NCI-H460 (cell line): ENCODE measurements at regions not wholly inside any gene's neighbourhood (a gene's known extent, or its start where the extent isn't known, plus 50 kb on each side); places are given as distances from the start of the nearest gene placed in this dataset.

Source experiments
- DNase-seq: peaks from one replicate; pipeline ENCODE4 v3.0.0-alpha.2; 2016; ENCODE audit warnings: low read depth; ENCODE audit errors: extremely low read depth
- small RNA-seq, 2 experiments: library from RNA; depleted of rRNA; stranded (forward); fragments of <200 nt; gene quantifications; one replicate each; pipeline ENCODE3, GENCODE V24; 2014

DNA sequence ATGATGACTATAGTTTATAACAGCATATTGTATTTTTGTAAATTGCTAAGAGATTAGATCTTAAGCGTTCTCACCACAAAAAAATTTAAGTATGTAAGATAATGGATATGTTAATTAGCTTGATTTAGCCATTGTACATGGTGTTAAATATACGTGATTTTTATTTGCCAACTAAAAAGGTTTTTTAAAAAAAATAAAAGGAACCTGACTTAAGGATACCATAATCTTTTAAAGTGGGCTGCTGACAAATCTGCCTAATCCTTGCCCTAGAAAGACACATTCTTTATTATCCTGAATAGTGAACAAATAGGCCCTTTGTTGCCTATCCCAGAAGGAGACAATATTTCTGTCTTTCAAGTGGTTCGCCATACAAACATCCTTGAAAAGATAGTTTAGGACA, 94.6 kb upstream of the FAM47C start:
- no peak for DNase-seq

GRCh38 chrX:36916941-36917340, 91.2 kb upstream of the FAM47C start:
- no peak for DNase-seq

- no peak for DNase-seq
Observed at GRCh38 chrX:36927712-36928111, 80.5 kb upstream of the FAM47C start.

GRCh38 chrX:36930491-36930890, 77.7 kb upstream of the FAM47C start:
- no peak for DNase-seq

DNA sequence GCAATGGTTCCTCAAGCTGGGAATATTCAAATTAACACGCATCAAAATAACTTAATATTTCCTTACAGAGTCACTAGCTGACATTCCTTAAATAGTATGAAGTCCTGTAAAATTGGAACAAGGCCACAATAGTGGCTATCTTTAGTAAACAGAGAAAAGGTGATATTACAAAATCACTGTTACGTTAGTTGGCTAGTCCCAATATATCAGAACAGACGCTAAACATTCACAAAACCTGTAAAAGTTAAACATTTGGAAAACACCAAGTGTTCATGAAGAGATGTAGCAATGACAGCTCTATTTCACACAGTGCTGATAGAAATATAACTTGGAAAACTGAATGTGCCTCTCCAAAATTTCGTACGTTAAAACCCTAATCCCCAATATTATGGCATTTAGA, 61.0 kb upstream of the FAM47C start:
- no peak for DNase-seq

GRCh38 chrX:36950495-36951253, 57.5 kb upstream of the FAM47C start:
- DNase-seq: no peak

DNA sequence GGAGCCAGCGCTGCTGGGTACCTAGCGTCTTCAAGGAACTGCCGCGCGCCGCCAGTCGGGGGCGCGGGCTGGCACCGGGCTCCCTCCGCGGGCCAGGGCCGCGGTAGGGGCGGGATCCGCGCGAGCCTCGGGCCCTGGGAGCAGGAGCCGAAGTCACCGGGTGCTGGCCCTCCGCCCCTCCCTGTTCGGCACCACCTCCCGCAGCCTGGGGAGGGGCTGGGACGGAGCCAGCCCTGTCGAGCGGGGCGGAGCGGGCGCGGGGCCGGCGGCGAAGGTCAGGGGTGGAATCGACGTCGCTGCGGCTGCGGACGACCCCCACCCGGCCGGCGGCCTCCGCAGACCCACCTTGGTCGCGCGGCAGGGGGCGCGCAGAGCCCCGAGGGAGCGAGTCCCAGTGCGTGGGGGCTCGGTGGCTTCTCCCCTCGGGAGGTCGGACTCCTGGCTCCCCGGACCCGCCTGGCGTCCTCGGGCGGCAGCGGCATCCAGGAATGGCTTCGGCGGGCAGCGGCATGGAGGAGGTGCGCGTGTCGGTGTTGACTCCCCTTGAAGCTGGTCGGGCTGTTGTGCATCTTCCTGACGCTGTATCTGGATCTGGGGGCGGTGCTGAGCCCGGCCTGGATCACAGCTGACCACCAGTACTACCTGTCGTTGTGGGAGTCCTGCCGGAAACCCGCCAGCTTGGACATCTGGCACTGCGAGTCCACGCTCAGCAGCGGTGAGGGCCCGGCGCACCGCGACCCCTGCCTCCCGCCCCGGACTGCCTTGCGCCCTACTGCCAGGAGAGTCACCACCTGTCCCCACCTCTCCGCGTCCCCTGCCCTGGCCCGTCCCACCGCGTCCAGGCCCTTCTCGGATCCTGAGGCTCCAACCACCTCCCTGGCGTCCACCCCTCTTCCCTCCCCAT, 50.5 kb upstream of the FAM47C start:
- peak; percentile 19 for DNase-seq

Small RNA genes in the stretch of these regions (small RNA-seq; reads per million reads assigned to genes)
- 0 reads per million in 2 experiments for gene BX842568.4
